Kidney capillary endothelial cell (primary cell): ENCODE measurements at regions not wholly inside any gene's neighbourhood (a gene's known extent, or its start where the extent isn't known, plus 50 kb on each side); places are given as distances from the start of the nearest gene placed in this dataset.

Experiments
- DNase-seq: peaks from one replicate; pipeline ENCODE4 v3.0.0-alpha.2; 2018; ENCODE audit warnings: low spot score

GRCh38 chr5:120231563-120231962, 232.5 kb upstream of the PRR16 start:
- DNase-seq: no peak

- DNase-seq: no peak
Observed at GRCh38 chr5:120236360-120236759, 227.7 kb upstream of the PRR16 start.

GRCh38 chr5:120239086-120239485, 225.0 kb upstream of the PRR16 start:
- no peak for DNase-seq

- DNase-seq: no peak
Observed at GRCh38 chr5:120240706-120241105, 223.4 kb upstream of the PRR16 start.

GRCh38 chr5:120241400-120241799, 222.7 kb upstream of the PRR16 start:
- DNase-seq: no peak

- no peak for DNase-seq
Observed at GRCh38 chr5:120251898-120252297, 212.2 kb upstream of the PRR16 start.

- DNase-seq: no peak
Observed at GRCh38 chr5:120252839-120253238, 211.3 kb upstream of the PRR16 start.

- DNase-seq: no peak
Observed at GRCh38 chr5:120254385-120254784, 209.7 kb upstream of the PRR16 start.

- no peak for DNase-seq
Observed at GRCh38 chr5:120255214-120255613, 208.9 kb upstream of the PRR16 start.

GRCh38 chr5:120256376-120256775, 207.7 kb upstream of the PRR16 start:
- no peak for DNase-seq

- DNase-seq: no peak
Observed at GRCh38 chr5:120257358-120257971, 206.6 kb upstream of the PRR16 start.

GRCh38 chr5:120258123-120258522, 206.0 kb upstream of the PRR16 start:
- DNase-seq: no peak

GRCh38 chr5:120260651-120261050, 203.4 kb upstream of the PRR16 start:
- DNase-seq: no peak

GRCh38 chr5:120270498-120270897, 193.6 kb upstream of the PRR16 start:
- no peak for DNase-seq

- DNase-seq: no peak
Observed at GRCh38 chr5:120293796-120294195, 170.3 kb upstream of the PRR16 start.

GRCh38 chr5:120297616-120298015, 166.5 kb upstream of the PRR16 start:
- no peak for DNase-seq

- no peak for DNase-seq
Observed at GRCh38 chr5:120298981-120299380, 165.1 kb upstream of the PRR16 start.

- DNase-seq: no peak
Observed at GRCh38 chr5:120304663-120305062, 159.4 kb upstream of the PRR16 start.

GRCh38 chr5:120306303-120306702, 157.8 kb upstream of the PRR16 start:
- DNase-seq: no peak

- DNase-seq: no peak
Observed at GRCh38 chr5:120314191-120314590, 149.9 kb upstream of the PRR16 start.

GRCh38 chr5:120320626-120321025, 143.5 kb upstream of the PRR16 start:
- DNase-seq: no peak

GRCh38 chr5:120326651-120327050, 137.4 kb upstream of the PRR16 start:
- DNase-seq: no peak

GRCh38 chr5:120327180-120327579, 136.9 kb upstream of the PRR16 start:
- DNase-seq: no peak

- DNase-seq: no peak
Observed at GRCh38 chr5:120329095-120329494, 135.0 kb upstream of the PRR16 start.

GRCh38 chr5:120330558-120330957, 133.5 kb upstream of the PRR16 start:
- DNase-seq: no peak
